ENCODE measurements at regions not wholly inside any gene's neighbourhood (a gene's known extent, or its start where the extent isn't known, plus 50 kb on each side); places are given as distances from the start of the nearest gene placed in this dataset.
"Not testable (repeated sequence)": the region's sequence is repeated elsewhere in the genome, so short reads cannot be mapped to it uniquely, and the experiment has no call there.

DNA sequence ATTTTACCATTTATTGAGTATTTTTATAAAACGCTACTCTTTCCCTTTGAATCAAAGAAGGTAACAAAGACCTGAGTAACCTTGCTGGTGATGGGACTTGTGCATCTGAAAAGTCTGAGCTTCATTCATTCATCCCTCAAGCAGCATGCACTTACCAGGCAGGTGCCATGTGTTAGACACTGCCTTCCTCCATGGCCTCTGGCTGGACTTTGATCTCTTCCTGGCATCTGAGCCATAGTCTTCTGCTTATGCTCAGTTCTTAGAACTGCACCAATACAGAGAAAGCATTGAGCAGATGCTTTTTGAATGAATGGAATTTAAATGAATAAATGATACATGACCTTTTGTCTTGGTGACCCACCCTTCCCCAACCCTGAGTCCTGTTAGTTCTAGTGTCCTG lies 251.4 kb upstream of the COPS8 start:
- no peak for DNase-seq

DNA sequence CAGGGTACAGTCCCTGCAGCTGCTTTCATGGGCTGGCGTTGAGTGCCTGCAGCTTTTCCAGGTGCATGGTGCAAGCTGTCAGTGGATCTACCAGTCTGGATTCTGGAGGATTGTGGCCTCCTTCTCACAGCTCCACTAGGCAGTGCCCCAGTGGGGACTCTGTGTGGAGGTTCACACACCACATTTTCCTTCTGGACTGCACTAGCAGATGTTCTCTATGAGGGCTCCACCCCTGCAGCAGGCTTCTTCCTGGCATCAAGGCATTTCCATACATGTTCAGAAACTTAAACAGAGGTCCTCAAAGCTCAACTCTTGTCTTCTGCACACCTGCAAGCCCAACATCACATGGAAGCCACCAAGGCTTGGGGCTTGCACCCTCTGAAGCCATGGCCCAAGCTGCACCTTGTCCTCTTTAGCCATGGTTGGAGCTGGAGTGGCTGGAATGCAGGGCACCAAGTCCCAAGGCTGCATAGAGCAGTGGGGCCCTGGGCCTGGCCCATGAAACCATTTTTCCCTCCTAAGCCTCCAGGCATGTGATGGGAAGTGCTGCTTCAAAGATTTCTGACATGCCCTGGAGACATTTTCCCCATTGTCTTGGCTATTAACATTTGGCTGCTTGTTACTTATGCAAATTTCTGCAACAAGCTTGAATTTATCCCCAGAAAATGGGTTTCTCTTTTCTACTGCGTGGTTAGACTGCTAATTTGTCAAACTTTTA lies 250.2 kb upstream of the COPS8 start:
- DNase-seq: no peak

GRCh38 chr2:236836028-236836427 lies 249.7 kb upstream of the COPS8 start:
- not testable (repeated sequence) for DNase-seq

GRCh38 chr2:236840215-236840614 lies 245.5 kb upstream of the COPS8 start:
- DNase-seq: no peak

DNA sequence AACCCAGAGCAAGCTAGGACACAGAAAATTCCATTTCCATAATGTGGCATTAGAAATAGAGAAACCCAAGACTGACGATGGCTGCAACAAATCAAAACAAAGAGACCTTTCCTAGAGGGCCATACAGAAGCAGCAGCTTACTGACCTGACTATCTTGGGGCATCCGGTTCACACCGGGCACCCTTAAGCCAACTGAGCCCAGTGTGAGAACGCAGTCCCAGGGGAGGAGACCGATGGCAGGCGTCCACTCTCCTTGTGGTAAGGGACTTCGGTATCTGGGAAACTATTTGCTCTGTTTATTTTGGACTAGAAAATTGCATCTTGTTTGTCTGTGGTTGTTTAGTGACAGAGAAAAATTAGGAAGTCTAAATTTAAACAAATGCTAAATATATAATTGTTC lies 244.8 kb upstream of the COPS8 start:
- no peak for DNase-seq

DNA sequence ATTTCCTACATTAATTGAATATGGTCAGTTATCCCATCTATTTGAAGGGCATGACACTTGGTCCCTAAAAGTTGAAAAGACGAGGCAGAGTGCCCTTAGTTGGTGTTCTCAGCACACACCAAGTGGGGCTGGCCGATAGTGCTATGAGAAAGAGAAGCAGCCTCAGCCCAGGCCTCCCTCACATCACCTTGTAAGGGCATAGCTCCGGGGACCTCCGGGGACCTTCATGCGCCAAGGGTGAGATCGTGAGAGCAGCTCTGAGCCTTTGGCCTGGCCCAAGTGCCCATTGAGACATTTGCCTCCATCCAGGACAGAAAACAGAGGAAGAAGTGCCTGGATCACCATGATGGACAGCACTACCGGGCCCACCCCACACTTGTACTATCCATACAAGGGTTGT lies 244.3 kb upstream of the COPS8 start:
- no peak for DNase-seq

GRCh38 chr2:236843161-236843968 lies 242.3 kb upstream of the COPS8 start:
- no peak for DNase-seq

GRCh38 chr2:236844711-236845110 lies 241.0 kb upstream of the COPS8 start:
- DNase-seq: no peak

DNA sequence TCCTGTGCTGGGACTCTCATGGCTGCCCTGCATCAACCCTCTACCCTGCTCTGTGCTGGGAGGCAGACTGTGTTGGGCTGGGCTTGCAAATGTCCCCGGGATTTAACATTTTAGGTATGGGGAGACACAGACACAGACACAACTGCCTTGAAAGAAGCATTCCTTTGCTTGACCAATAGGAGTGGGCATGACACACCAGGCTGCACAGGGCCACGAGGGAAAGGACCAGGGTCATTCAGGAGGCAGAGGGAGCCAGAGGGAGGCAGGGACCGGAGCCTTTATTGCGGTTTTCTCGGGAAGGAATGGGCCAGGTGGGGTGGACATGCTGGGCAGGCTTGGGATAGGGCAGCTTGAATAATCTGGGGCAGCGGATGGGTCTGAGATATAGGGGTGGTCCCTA lies 238.7 kb upstream of the COPS8 start:
- DNase-seq: no peak

GRCh38 chr2:236847538-236848263 lies 238.0 kb upstream of the COPS8 start:
- no peak for DNase-seq

DNA sequence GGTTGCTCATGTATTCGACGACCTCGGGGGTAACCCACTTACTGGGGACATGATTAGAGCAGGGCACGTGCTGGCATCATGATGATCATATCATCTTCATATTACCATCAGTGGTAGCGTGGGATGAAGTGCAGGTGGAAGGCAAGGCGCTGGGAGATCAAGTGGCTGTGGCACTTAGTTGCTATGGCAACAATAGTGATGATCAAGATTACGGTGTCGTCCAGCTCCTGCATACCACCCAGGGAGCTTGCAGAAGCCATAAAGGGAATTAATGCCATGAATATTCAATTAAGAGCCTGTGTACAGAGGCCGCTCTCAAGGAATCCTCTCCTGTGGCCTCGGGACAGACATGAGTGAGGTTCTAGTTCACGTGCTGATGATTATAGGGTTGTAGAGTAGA lies 237.2 kb upstream of the COPS8 start:
- DNase-seq: no peak

DNA sequence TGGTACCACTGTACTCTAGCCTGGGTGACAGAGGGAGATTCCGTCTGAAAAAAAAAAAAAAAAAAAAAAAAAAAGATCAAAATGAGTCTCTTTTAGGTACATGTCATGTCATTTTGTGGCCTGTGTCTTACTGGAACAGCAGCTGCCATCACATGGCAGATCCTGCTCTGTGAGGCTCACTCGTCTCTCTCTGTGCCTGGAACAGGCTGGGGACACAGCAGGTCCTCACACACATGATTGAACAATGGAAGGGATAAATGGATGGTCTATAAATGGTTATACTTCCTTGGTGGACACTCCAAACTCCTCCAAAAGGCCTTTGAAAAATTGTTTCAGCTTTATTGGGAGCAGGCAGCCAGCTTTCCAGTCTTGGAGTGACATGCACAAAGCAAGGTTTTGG lies 236.2 kb upstream of the COPS8 start:
- no peak for DNase-seq

GRCh38 chr2:236849940-236850339 lies 235.7 kb upstream of the COPS8 start:
- DNase-seq: no peak

DNA sequence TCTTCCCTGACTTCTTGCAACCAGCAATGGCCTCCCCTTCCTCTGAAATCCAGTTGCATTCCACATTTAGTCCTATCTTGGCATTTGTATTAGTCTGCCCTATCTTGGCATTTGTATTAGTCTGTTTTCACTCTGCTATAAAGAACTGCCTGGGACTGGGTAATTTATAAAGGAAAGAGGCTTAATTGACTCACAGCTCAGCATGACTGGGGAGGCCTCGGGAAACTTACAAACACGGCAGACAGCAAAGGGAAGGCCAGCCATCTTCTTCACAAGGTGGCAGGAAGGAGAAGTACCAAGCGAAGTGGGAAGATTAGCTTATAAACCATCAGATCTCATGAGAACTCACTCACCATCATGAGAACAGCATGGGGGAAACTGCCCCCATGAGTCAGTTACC lies 234.5 kb upstream of the COPS8 start:
- no peak for DNase-seq

- DNase-seq: no peak
These were observed 233.4 kb upstream of the COPS8 start for GRCh38 chr2:236852100-236852976.

GRCh38 chr2:236852977-236853374 lies 232.7 kb upstream of the COPS8 start:
- DNase-seq: no peak

GRCh38 chr2:236853585-236854051 lies 232.1 kb upstream of the COPS8 start:
- DNase-seq: no peak

GRCh38 chr2:236855176-236855865 lies 230.4 kb upstream of the COPS8 start:
- no peak for DNase-seq

- DNase-seq: no peak
These were observed 229.5 kb upstream of the COPS8 start for GRCh38 chr2:236855866-236856847.

GRCh38 chr2:236856848-236857235 lies 228.8 kb upstream of the COPS8 start:
- DNase-seq: no peak

GRCh38 chr2:236857246-236857645 lies 228.4 kb upstream of the COPS8 start:
- DNase-seq: no peak
